Effector memory CD8-positive, alpha-beta T cell (primary cell): ENCODE measurements at regions not wholly inside any gene's neighbourhood (a gene's known extent, or its start where the extent isn't known, plus 50 kb on each side); places are given as distances from the start of the nearest gene placed in this dataset.
"Not testable (repeated sequence)": the region's sequence is repeated elsewhere in the genome, so short reads cannot be mapped to it uniquely, and the experiment has no call there.

Experiments
- ATAC-seq: fragments of 150-1000 bp; cut with Tn5 transposase; replicated peaks from 2 replicates; pipeline ENCODE4 v1.10.0; 2021; ENCODE audit warnings: mild to moderate bottlenecking, moderate library complexity
- DNase-seq, 3 experiments: peaks; one replicate each; pipeline ENCODE4 v3.0.0; 2021
- H3K27ac Mint-ChIP-seq, 2 donors: one replicate each; pipeline ENCODE4 v1.8.0; 2022; ENCODE audit warnings: mild to moderate bottlenecking in 2 of 2, mixed read lengths in 2 of 2, moderate library complexity in 2 of 2
- H3K27me3 Mint-ChIP-seq, 2 donors: one replicate each; pipeline ENCODE4 v1.8.0; 2022; ENCODE audit warnings: mixed read lengths in 2 of 2
- H3K36me3 Mint-ChIP-seq: one replicate; pipeline ENCODE4 v1.8.0; 2022; ENCODE audit warnings: mild to moderate bottlenecking, moderate library complexity, mixed read lengths; ENCODE audit not compliant: insufficient read depth
- H3K4me1 Mint-ChIP-seq, 2 donors: one replicate each; pipeline ENCODE4 v1.8.0; 2022; ENCODE audit warnings: low read depth in 2 of 2, mixed read lengths in 2 of 2
- H3K4me3 Mint-ChIP-seq, 2 donors: one replicate each; pipeline ENCODE4 v1.8.0; 2022; ENCODE audit warnings: mild to moderate bottlenecking in 2 of 2, mixed read lengths in 2 of 2, moderate library complexity in 2 of 2
- H3K9me3 Mint-ChIP-seq, 2 donors: one replicate each; pipeline ENCODE4 v1.8.0; 2022; ENCODE audit warnings: mixed read lengths in 2 of 2

DNA sequence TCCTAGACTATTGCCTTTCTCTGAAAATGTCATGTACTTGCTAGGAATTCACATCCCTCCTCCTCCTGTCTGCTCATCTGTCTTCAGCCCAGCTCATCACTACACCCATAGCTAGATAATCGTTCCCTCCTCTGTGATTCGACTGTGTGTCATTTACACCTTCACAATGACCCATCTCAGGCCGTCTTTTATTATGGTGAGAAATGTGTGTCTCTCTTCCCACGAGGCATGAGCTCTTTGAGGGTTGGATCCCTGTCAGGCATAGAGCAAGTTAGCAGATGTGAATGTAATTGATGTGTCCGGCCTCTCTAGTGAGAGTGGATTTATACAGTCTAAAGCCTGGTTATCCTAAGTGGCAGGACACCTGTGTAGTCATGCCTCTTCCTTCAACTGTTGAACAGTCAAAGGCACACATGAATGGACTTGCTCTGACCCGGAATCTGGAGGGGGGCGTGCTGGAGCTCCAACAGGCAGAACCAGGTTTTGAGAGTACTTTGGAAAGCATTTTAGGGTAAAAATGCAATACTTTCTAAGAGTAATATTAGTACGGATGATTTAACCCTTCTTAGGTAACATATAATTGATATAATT is 182.1 kb downstream of the UTRN start:
- Mint-ChIP-seq H3K4me3 (no peak overlapping the region), H3K4me1 (peaks cover 16 to 35% of the 10 kb centered on the region in 2 donors), H3K27me3 (no peaks in the 10 kb centered on the region), H3K9me3 (no peaks in the 10 kb centered on the region), H3K36me3 (peaks cover 53% of the 10 kb centered on the region), H3K27ac (peak overlapping the region; percentile 16 to 84)
- ATAC-seq (no peak), DNase-seq (no peak)

DNA sequence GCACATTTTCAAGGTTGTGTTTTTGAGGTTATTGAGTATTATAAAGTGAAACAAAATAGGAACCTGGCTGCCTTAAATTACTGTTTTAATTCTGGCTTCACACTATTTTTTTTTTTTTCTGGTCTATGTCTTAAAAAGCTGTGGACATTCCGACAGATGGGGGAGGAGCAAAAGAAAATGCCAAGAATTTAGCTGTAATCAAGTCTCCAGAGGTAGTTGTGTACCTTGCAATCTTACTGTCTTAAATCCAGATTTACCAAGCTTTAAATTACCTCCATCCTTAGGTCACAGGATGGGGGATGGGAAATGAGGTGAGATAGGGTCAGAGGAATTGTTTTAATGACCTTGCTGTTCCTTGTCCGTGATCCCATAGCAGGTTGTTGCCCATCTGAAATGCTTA is 182.8 kb downstream of the UTRN start:
- peak overlapping the region in 1 of 2 donors; percentile 29 for H3K4me3 Mint-ChIP-seq
- ATAC-seq = no peak
- H3K27me3 Mint-ChIP-seq = no peaks in the 10 kb centered on the region
- H3K4me1 Mint-ChIP-seq = peaks cover 16 to 39% of the 10 kb centered on the region in 2 donors
- peaks cover 51% of the 10 kb centered on the region for H3K36me3 Mint-ChIP-seq
- peak overlapping the region; percentile 62 to 84 for H3K27ac Mint-ChIP-seq
- H3K9me3 Mint-ChIP-seq = no peaks in the 10 kb centered on the region
- no peak for DNase-seq

DNA sequence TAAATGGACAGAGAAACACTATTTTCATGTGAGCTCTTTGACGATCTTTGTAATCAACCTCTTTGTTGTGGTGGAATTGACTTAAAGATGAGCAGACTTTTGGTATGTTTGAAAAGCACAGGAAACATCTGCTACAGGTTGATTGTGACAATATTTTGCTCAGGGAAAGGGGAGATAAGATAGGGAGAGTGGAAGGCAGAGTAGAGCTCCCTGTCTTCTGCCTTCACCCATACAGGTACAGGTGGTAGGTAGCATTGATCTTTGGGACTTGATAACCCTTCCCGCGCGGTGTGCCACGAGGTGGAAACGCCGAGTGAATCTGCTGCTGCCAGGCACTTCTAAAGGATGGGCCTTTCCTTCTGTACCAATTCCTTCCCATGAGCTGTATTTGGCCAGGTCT is 183.6 kb downstream of the UTRN start:
- DNase-seq = no peak
- Mint-ChIP-seq H3K36me3 (peaks cover 49% of the 10 kb centered on the region), H3K9me3 (no peaks in the 10 kb centered on the region), H3K4me1 (peaks cover 16 to 39% of the 10 kb centered on the region in 2 donors), H3K27me3 (no peaks in the 10 kb centered on the region), H3K4me3 (peak overlapping the region in 1 of 2 donors; percentile 26), H3K27ac (peak overlapping the region; percentile 62 to 84)
- no peak for ATAC-seq

DNA sequence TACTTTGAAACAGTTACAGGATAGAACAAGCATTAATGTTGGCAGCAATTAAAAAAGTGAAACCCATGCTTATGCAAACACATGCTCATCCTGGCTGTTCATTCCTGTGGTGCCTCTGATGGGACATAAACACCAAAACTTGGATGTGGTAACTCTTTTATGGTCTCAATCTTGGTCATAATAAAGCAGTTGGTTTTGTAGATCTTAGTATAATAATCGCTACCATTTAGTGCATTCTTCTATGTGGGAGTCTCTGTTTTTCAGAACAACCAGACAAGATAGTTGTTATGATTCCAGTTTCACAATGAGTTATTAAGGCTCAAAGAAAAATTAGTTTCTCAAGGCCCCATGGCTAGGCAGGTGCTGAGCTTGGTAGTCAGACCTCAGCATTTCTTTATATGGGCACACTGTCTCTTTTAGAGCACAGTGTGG is 184.0 kb downstream of the UTRN start:
- ATAC-seq (no peak), DNase-seq (no peak)
- H3K4me3 Mint-ChIP-seq = peak overlapping the region in 1 of 2 donors; percentile 26
- H3K36me3 Mint-ChIP-seq = peaks cover 49% of the 10 kb centered on the region
- H3K27ac Mint-ChIP-seq = peak overlapping the region; percentile 62 to 84
- H3K9me3 Mint-ChIP-seq = no peaks in the 10 kb centered on the region
- H3K27me3 Mint-ChIP-seq = no peaks in the 10 kb centered on the region
- peaks cover 16 to 36% of the 10 kb centered on the region in 2 donors for H3K4me1 Mint-ChIP-seq

DNA sequence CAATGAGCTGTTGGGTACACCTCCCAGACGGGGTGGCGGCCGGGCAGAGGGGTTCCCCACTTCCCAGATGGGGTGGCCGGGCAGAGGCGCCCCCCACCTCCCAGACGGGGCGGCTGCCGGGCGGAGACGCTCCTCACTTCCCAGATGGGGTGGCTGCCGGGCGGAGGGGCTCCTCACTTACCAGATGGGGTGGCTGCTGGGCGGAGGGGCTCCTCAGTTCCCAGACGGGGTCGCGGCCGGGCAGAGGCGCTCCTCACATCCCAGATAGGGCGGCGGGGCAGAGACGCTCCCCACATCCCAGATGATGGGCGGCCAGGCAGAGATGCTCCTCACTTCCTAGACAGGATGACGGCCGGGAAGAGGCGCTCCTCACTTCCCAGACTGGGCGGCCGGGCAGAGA is 185.1 kb downstream of the UTRN start:
- not testable (repeated sequence) for H3K27me3 Mint-ChIP-seq, ATAC-seq, DNase-seq

DNA sequence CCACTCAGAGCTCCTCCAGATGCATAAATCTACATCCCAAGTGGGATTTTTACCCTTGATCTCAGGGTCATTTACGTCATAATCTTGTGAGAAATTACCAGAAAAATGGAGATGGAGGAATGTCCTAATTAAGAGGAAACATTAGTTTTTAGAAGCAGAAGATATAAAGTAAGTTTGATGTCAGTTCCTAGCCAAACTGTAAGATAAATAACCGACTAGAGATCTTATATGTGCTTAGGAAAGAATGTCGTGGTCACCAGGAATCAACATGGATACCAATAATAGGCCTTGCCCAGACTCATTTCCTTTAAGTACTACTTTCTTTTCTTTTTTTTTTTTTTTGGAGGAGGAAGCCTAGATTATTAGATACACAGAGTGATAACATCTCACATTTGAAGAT is 186.9 kb downstream of the UTRN start:
- H3K27me3 Mint-ChIP-seq = no peaks in the 10 kb centered on the region
- H3K4me1 Mint-ChIP-seq = peaks cover 12 to 45% of the 10 kb centered on the region in 2 donors
- DNase-seq = no peak
- H3K9me3 Mint-ChIP-seq = no peaks in the 10 kb centered on the region
- H3K4me3 Mint-ChIP-seq = no peak overlapping the region
- no peak for ATAC-seq
- peaks cover 57% of the 10 kb centered on the region for H3K36me3 Mint-ChIP-seq
- H3K27ac Mint-ChIP-seq = peak overlapping the region; percentile 69 to 74

More for the DNA sequence above, 185.1 kb downstream of the UTRN start:
- peaks cover 45% of the 10 kb centered on the region for H3K36me3 Mint-ChIP-seq
- H3K4me1 Mint-ChIP-seq = peaks cover 16 to 39% of the 10 kb centered on the region in 2 donors
- H3K4me3 Mint-ChIP-seq, H3K9me3 Mint-ChIP-seq: not testable (repeated sequence)
- H3K27ac Mint-ChIP-seq = peak overlapping the region in 1 of 2 donors; percentile 84

DNA sequence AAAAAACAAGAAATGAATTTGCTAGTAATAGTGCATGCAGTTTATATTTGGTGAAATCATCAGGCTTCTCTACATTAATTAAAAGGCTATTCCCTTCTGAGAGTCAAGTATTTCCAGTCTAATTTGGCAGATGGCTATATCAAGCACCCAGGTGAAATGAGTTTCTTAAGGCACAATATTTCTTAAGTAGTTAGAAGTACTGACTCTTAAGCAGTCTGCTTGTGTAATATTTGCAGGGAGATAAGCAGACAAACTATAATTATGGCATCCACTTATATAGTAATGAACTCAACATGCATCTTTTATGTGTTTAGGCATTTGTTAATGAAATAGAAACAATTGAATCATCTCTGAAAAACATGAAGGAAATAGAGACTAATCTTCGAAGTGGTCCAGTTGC is 189.2 kb downstream of the UTRN start:
- Mint-ChIP-seq H3K27ac (peak overlapping the region; percentile 66 to 84), H3K4me1 (peaks cover 0 to 30% of the 10 kb centered on the region in 2 donors), H3K36me3 (peaks cover 64% of the 10 kb centered on the region)

DNA sequence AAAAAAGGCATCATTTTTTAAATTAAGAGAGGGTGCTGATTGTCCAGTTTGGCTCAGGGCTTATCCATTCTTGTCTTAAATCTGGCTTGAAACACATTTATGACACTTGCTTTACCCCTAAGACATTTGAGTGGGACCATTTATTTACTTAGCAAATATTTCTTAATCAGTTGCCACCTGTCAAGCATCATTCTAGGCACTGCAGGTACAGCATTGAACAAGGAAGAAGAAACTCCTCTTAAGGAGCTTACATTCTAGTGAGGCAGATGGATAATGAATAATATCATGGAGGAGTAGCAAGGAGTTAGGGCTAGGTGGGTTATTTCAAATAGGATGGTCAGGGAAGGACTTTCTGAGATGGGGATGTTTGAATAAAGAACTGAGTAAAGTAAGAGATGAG is 189.8 kb downstream of the UTRN start:
- Mint-ChIP-seq H3K4me3 (no peak overlapping the region), H3K9me3 (no peaks in the 10 kb centered on the region), H3K36me3 (peaks cover 70% of the 10 kb centered on the region), H3K27ac (peak overlapping the region; percentile 11 to 84), H3K27me3 (no peaks in the 10 kb centered on the region), H3K4me1 (peaks cover 0 to 30% of the 10 kb centered on the region in 2 donors)
- no peak for ATAC-seq
- DNase-seq = no peak

More for the DNA sequence above, 189.2 kb downstream of the UTRN start:
- ATAC-seq (no peak), DNase-seq (no peak)
- H3K27me3 Mint-ChIP-seq = no peaks in the 10 kb centered on the region
- H3K4me3 Mint-ChIP-seq = no peak overlapping the region
- H3K9me3 Mint-ChIP-seq = no peaks in the 10 kb centered on the region

DNA sequence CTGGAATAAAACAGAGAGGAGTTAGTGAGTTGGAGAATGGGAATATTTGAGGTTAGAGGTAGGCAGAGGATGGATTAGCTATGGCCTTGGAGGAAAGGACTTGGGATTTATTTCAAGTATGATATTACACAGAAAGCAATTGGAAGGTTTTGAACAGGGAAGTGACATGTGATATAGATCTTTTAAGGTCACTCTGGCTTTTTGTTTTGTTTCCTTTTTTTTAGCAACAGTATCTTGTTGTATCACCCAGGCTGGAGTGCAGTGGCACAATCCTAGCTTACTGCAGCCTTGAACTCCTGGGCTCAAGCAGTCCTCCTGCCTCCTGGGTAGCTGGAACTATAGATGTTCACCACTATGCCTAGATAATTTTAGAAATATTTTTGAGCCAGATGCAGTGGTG is 190.3 kb downstream of the UTRN start:
- Mint-ChIP-seq H3K36me3 (peaks cover 71% of the 10 kb centered on the region), H3K4me1 (peaks cover 0 to 30% of the 10 kb centered on the region in 2 donors)

DNA sequence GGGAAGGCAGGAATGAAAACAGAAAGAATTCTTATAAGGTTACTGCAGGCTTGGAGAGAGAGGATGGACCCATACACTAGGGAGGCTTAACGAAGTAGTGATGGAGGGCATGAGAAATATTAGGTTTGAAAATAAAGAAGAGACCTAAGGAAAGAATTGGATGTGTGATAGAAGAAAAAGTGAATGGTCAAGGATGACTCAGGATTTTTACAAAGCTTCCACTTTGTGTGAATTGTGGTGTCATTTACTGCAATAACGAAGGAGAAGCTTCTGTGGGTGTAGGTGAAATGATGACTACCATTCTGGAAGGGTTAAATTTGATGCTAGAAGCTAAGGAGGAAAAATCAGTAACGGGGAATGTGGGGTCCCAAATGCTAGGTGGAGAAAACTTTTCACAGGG is 191.2 kb downstream of the UTRN start:
- H3K4me3 Mint-ChIP-seq = no peak overlapping the region
- no peaks in the 10 kb centered on the region for H3K9me3 Mint-ChIP-seq
- peaks cover 76% of the 10 kb centered on the region for H3K36me3 Mint-ChIP-seq
- H3K4me1 Mint-ChIP-seq = peaks cover 0 to 30% of the 10 kb centered on the region in 2 donors
- DNase-seq = no peak
- ATAC-seq = no peak
- peak overlapping the region; percentile 11 to 84 for H3K27ac Mint-ChIP-seq
- no peaks in the 10 kb centered on the region for H3K27me3 Mint-ChIP-seq

More for the DNA sequence above, 190.3 kb downstream of the UTRN start:
- DNase-seq = no peak
- no peak overlapping the region for H3K4me3 Mint-ChIP-seq
- no peaks in the 10 kb centered on the region for H3K27me3 Mint-ChIP-seq
- no peak for ATAC-seq
- no peaks in the 10 kb centered on the region for H3K9me3 Mint-ChIP-seq
- H3K27ac Mint-ChIP-seq = peak overlapping the region; percentile 11 to 84

DNA sequence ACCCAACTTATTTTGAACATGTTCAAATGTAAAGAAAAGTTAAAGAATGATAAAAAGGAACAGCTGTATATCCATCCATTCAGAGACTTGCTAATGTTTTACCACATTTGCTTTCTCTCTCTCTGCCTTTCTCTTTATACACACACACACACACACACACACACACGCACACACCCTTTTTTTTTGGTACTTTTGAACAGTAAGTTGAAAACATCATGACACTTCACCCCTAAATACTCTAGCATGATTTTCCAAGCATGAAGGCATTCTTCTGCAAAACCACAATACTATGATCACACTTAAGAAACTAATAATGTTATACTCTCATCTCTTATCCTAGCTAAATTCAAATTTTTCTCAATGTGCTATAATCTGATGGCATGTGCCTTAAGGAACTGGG is 192.3 kb downstream of the UTRN start:
- ATAC-seq (no peak), DNase-seq (no peak)
- Mint-ChIP-seq H3K4me1 (peaks cover 3 to 27% of the 10 kb centered on the region in 2 donors), H3K9me3 (no peaks in the 10 kb centered on the region), H3K36me3 (peaks cover 69% of the 10 kb centered on the region), H3K27ac (peak overlapping the region; percentile 50 to 89), H3K4me3 (no peak overlapping the region), H3K27me3 (no peaks in the 10 kb centered on the region)

DNA sequence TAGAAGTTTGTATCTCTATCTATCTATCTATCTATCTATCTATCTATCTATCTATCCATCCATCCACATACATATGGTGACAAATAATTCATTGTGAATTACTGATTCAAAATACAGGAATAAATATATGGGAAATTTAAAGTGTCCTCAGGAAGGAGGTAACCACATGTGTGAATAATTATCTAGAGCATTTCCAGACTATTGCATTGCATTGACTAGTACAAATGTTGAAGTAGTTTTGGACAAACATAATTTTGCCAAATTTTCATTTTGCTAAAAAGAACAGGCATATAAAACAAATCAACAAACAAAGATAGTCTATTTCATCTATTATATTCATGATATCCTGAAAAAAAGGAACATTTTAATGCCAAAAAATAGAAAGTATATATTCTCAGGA is 192.7 kb downstream of the UTRN start:
- Mint-ChIP-seq H3K27ac (peak overlapping the region; percentile 50 to 89), H3K9me3 (no peaks in the 10 kb centered on the region), H3K27me3 (no peaks in the 10 kb centered on the region), H3K4me1 (peaks cover 6 to 29% of the 10 kb centered on the region in 2 donors), H3K4me3 (no peak overlapping the region), H3K36me3 (peaks cover 72% of the 10 kb centered on the region)
- DNase-seq (no peak), ATAC-seq (no peak)

DNA sequence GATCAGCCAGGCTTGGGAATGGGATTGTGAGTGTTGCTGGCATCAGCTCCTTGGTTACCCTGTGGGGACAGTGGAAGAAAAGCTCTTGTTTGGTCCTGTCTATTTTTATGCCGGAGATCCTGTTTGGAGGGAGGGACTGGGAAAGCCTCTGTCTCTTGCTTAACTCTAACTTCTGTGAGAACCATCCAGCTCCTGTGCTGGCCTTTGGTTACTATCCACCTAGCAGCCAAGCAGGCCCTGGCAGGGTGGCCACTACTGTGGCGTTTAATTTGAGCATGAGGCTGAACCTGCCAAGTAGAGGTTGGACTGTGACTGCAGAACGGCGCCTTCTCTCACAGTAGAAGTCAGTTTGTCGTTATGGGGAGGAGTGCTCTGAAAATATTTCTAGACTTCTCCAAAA is 193.3 kb downstream of the UTRN start:
- peaks cover 75% of the 10 kb centered on the region for H3K36me3 Mint-ChIP-seq
- H3K4me3 Mint-ChIP-seq = no peak overlapping the region
- no peaks in the 10 kb centered on the region for H3K27me3 Mint-ChIP-seq
- DNase-seq = no peak
- ATAC-seq = no peak
- H3K9me3 Mint-ChIP-seq = no peaks in the 10 kb centered on the region
- peak overlapping the region; percentile 50 to 67 for H3K27ac Mint-ChIP-seq
- peaks cover 6 to 33% of the 10 kb centered on the region in 2 donors for H3K4me1 Mint-ChIP-seq

DNA sequence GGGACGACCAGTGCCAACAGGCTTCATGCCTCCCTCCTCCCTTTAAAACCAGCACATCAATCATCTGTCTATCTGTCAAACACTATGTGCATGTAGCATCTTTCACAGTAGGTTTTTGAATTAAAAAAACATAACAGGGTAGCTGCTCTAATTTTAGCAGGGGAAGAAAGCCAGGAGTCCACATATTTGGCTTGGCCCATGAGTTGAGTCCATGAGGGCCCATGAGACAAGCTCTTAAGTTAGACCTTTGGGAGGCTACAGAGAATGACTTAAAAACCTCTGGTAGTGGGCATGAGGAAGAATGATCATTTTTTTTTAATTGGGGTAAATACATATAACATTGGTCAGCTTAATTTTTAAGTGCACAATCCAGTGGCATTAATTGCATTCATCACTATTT is 194.9 kb downstream of the UTRN start:
- H3K4me3 Mint-ChIP-seq = no peak overlapping the region
- DNase-seq (no peak), ATAC-seq (no peak)
- peaks cover 79% of the 10 kb centered on the region for H3K36me3 Mint-ChIP-seq
- H3K9me3 Mint-ChIP-seq = no peaks in the 10 kb centered on the region
- H3K27ac Mint-ChIP-seq = peak overlapping the region in 1 of 2 donors; percentile 35
- H3K27me3 Mint-ChIP-seq = no peaks in the 10 kb centered on the region
- H3K4me1 Mint-ChIP-seq = peaks cover 6 to 31% of the 10 kb centered on the region in 2 donors
